HG02623 (cell line): ENCODE measurements at regions not wholly inside any gene's neighbourhood (a gene's known extent, or its start where the extent isn't known, plus 50 kb on each side); places are given as distances from the start of the nearest gene placed in this dataset.

ENCODE experiments used
- ATAC-seq: cut with Tn5 transposase; IDR thresholded peaks from one replicate; pipeline ENCODE4 v1.9.1; 2021; ENCODE audit warnings: moderate library complexity; ENCODE audit not compliant: unreplicated experiment

- ATAC-seq, result no peak
Observed at GRCh38 chr7:117972606-117973005, 99.4 kb upstream of the CTTNBP2 start.

GRCh38 chr7:117973975-117974374 is 100.7 kb upstream of the CTTNBP2 start:
- no peak for ATAC-seq

DNA sequence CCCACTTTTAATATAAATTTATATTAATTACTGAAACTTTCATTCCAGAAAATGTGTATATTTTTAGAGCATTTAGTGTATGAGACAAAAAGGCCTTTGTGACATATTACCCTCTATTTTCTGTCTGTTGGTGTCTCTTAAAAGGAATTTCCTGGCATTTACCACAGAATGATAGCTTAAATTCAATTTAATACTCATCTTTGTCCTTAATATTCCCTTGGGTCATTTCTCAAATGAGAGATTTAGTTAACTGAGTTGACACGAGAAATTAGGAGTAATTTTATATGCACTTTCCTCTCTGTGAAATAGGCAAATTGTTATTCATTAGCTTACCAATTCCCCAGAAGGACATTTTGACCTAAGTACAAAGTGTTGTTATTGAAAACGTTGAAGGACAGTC is 101.7 kb upstream of the CTTNBP2 start:
- no peak for ATAC-seq

DNA sequence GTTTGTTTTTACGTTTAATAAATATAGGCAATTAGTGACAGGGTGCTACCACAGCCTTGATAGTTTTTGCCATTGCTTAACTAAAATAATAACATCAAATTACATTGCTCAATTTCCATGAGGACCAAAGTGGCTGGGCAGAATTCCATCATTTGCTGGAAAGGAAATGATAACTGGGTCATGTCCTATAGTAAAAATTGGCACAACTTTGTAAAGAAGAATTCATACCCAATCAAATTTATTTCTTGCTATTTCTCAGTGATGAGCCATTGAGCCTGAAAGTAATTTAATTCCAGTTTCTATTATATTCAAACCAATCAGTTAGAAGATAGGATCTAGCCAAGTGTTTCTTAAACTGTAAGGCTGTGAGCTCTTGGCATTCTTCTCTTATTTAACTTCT is 102.2 kb upstream of the CTTNBP2 start:
- ATAC-seq, result no peak

- no peak for ATAC-seq
Observed at GRCh38 chr7:117979954-117980497, 106.8 kb upstream of the CTTNBP2 start.

DNA sequence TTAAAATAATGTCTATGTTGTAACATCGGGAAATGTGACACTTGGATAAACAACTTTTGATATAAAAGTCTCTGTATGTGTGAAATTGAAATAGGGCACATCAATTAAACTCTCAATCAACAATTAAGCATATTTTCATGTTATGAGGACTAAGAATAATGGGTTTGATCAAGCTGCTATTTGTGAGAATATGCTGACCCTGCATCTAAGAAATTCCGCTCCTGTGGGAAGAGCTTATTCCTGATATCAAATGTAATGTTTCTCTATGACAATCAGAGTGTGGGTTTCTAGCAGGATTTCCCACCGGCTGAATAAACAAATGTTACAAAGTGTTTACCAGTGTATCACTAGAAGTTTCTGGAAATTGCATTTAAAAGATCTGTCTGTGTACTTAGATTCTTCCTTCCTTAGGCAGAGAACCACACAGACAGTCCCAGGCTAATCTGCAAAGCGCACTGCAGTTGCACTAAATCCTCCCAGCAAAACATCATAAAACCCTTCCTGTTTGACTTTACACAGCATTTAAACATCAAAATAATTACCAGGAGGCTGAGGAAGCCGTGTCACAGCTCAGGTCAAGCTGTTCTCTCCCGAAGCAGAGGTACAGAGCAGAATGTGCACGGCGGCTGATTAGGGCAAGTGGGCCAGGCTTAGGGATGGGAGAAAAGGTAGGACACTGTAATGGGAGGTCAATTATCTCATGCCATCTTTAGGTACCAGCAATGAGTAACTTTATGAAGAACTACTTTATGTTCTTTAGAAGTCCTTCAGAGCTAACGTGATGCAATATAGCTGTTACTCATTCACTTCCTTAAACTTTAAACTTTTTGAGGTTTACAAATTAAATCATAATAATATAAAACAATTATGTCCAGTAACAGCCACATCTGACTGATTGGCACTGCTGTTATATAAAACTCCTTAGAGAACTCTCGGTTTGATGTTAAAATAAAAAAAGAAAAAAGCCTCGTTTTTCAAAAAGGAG is 109.1 kb upstream of the CTTNBP2 start:
- no peak for ATAC-seq

GRCh38 chr7:117986645-117987269 is 113.5 kb upstream of the CTTNBP2 start:
- no peak for ATAC-seq

DNA sequence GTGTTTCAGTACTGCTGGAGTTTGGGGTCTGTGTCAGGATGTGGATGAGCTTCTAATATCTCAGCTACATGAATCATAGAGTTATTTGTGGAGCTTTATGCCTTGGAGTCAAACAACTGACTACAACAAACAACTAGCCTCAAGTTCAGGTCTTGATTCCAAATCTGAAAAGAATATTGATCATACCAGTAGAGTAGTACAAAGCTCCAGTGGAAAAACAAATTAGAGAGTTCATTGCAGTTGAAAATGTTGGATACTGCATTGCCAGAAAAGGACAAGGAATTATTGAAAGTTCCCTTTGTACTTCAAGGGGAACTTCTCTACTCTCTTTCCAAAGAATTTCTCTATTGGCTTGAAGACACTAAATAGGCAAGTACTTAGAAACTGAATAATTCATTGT is 117.6 kb upstream of the CTTNBP2 start:
- ATAC-seq, result no peak

GRCh38 chr7:117992635-117993376 is 119.6 kb upstream of the CTTNBP2 start:
- ATAC-seq, result no peak

GRCh38 chr7:117993377-117994003 is 120.2 kb upstream of the CTTNBP2 start:
- peak; percentile 97 for ATAC-seq

GRCh38 chr7:117995850-117996650 is 122.8 kb upstream of the CTTNBP2 start:
- ATAC-seq, result no peak

- ATAC-seq, result no peak
Observed at GRCh38 chr7:117997862-117998825, 124.9 kb upstream of the CTTNBP2 start.

- no peak for ATAC-seq
Observed at GRCh38 chr7:118000480-118001202, 127.4 kb upstream of the CTTNBP2 start.

DNA sequence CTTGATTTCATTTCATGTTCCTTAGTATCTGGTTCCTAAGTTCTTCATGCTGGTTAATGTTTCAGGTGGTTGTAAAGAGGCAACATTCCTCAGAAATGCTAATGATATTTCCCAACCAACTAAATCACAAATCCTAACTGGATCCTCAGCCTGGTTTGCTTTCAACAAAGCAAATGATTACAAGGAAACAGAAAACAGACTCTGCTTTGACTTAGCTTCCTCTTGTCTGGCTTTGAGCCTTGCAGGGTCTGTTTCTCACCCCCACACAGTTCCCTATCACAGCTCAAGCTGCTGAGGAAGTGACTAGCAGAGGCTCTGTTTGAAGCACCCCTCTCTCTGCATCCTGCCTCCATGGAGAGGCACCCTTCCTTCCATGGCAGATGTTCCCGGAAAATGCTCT is 130.2 kb upstream of the CTTNBP2 start:
- ATAC-seq, result no peak

DNA sequence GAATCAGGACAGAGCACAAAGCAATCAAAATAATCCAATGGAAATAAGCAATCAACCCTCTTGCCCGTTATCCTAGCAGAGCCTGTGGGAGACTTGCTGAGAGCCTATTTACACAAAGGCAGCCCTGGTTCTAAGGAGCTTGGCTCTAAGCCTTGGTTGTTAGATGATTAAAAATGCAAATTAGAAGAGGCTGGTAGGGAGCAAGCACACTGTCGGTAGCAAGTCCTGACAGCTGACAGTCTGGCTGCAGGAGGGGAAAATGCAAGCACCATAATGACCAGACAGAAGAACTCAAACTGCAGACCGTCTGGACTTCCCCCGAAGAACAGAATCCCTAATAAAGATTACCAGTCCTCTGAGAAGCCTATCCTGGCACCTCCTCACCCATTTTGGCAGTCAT is 131.8 kb upstream of the CTTNBP2 start:
- no peak for ATAC-seq

GRCh38 chr7:118006979-118007378 is 133.7 kb upstream of the CTTNBP2 start:
- ATAC-seq, result no peak

- no peak for ATAC-seq
Observed at GRCh38 chr7:118009419-118009818, 136.2 kb upstream of the CTTNBP2 start.

DNA sequence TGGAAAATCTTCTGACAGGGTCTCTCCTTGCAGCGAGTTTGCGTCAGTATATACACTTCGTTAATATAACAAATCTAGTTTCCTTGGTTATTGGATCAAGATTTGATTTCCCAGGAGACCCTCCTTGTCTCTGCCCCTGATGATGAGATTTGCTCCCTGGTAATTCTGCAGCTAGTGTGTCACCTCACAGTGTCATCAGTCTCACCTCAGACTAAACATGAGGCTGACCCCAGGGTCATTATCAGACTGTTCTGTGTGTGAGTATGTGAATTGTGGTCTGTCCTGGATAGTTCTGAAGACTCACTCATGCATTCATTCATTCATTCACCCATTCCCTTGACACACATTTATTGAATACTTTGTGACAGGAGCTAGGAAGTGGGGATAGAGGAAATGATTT is 138.4 kb upstream of the CTTNBP2 start:
- no peak for ATAC-seq
